HL-60 (cell line): ENCODE measurements at regions not wholly inside any gene's neighbourhood (a gene's known extent, or its start where the extent isn't known, plus 50 kb on each side); places are given as distances from the start of the nearest gene placed in this dataset.

Experiments
- DNase-seq, 2 experiments: peaks; one replicate each; pipeline ENCODE4 v3.0.0-alpha.2; 2010 to 2020; ENCODE audit warnings: low read depth in 1 of 2, low spot score in 1 of 2
- H3K27ac ChIP-seq: fragments of 250-450 bp; sonication (Bioruptor Pico); replicated peaks from 2 replicates; pipeline ENCODE4 v1.5.1; 2020; ENCODE audit warnings: mild to moderate bottlenecking, moderate library complexity
- H3K27me3 ChIP-seq: fragments of 250-450 bp; sonication (Bioruptor Pico); 2 replicates; pipeline ENCODE4 v1.5.1; 2021; ENCODE audit warnings: mild to moderate bottlenecking, moderate library complexity; ENCODE audit not compliant: insufficient read depth, poor library complexity, severe bottlenecking
- H3K4me3 ChIP-seq: replicated peaks from 2 replicates; pipeline ENCODE4 v1.5.1; 2011; ENCODE audit warnings: mild to moderate bottlenecking, control low read depth, low read length; ENCODE audit not compliant: insufficient read depth
- CTCF ChIP-seq: IDR thresholded peaks from one replicate; pipeline ENCODE4 v1.5.1; 2011; ENCODE audit warnings: low read length, control low read depth, inconsistent platforms; ENCODE audit not compliant: insufficient read depth
- GABPA ChIP-seq: IDR thresholded peaks from 2 replicates; pipeline ENCODE4 v1.6.1; 2012; ENCODE audit warnings: low read depth
- POLR2AphosphoS5 ChIP-seq: IDR thresholded peaks from 2 replicates; pipeline ENCODE4 v1.6.1; 2012; ENCODE audit warnings: low read depth
- REST ChIP-seq: IDR thresholded peaks from 2 replicates; pipeline ENCODE4 v1.6.1; 2012; ENCODE audit warnings: low read depth; ENCODE audit not compliant: insufficient replicate concordance
- SPI1 ChIP-seq: IDR thresholded peaks from 2 replicates; pipeline ENCODE4 v1.6.1; 2012; ENCODE audit warnings: low read depth, mild to moderate bottlenecking, borderline replicate concordance

- no peaks in the 10 kb centered on the region for H3K27me3 ChIP-seq
Measured at GRCh38 chr1:22201023-22201422, 58.1 kb upstream of the WNT4 start.

GRCh38 chr1:22203335-22203734 is 60.4 kb upstream of the WNT4 start:
- peaks cover 2% of the 10 kb centered on the region for H3K27me3 ChIP-seq
- no peak for TF ChIP-seq REST
- no peak for TF ChIP-seq POLR2AphosphoS5
- TF ChIP-seq CTCF = no peak
- TF ChIP-seq GABPA = no peak
- TF ChIP-seq SPI1 = no peak

More at GRCh38 chr1:22201023-22201422, 58.1 kb upstream of the WNT4 start:
- Histone ChIP-seq H3K27ac (no peak overlapping the region), H3K4me3 (no peak overlapping the region)
- TF ChIP-seq POLR2AphosphoS5 (no peak), CTCF (no peak), GABPA (no peak), SPI1 (no peak), REST (no peak)
- DNase-seq = no peak

GRCh38 chr1:22204057-22204840 is 61.4 kb upstream of the WNT4 start:
- DNase-seq = no peak
- H3K27me3 ChIP-seq = peaks cover 5% of the 10 kb centered on the region
- no peak overlapping the region for H3K27ac ChIP-seq
- no peak overlapping the region for H3K4me3 ChIP-seq
- TF ChIP-seq REST = no peak
- TF ChIP-seq CTCF = no peak
- no peak for TF ChIP-seq GABPA
- TF ChIP-seq SPI1 = no peak
- no peak for TF ChIP-seq POLR2AphosphoS5

More at GRCh38 chr1:22203335-22203734, 60.4 kb upstream of the WNT4 start:
- no peak for DNase-seq
- no peak overlapping the region for H3K27ac ChIP-seq
- H3K4me3 ChIP-seq = no peak overlapping the region
